ENCODE measurements at regions not wholly inside any gene's neighbourhood (a gene's known extent, or its start where the extent isn't known, plus 50 kb on each side); places are given as distances from the start of the nearest gene placed in this dataset. TPM values are rescaled to one million over a fixed set of nuclear protein-coding genes. Genes with fewer than 3 reads are reported as not detected.

DNA sequence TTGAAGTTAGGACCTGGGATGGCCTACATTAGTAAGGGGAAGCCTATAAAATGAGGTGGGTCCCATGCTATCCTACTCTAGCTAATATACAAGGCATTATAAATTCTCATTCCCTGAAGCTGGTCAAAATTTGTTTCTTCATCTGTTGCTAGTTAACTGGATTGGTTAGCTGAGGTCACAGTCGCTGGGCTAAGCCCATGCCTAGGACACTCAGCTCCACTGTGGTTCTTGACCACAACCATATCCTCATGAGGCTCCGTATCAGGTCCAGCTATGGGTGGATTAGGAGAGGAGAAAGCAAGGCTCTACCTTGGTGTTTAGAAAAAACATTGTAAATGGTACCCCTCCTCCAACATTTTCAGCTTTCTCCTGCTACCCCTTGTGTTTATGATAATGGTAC is 52.8 kb upstream of the RAI14 start:
- no peak overlapping the region for H3K4me3 ChIP-seq (ENCODE audit: insufficient read depth, low read length)
- no peak for DNase-seq (ENCODE audit: insufficient read length, low spot score, missing footprints)
- H3K27ac ChIP-seq (ENCODE audit: low read depth, low read length), result no peak overlapping the region
- H3K4me1 ChIP-seq (ENCODE audit: insufficient read depth, low read length), result peaks cover 18% of the 10 kb centered on the region
- H4K20me1 ChIP-seq (ENCODE audit: insufficient read depth, low read length), result no peaks in the 10 kb centered on the region
- no peaks in the 10 kb centered on the region for H3K36me3 ChIP-seq (ENCODE audit: insufficient read depth, low read length)
- H3K4me2 ChIP-seq (ENCODE audit: insufficient read depth, low read length), result no peak overlapping the region
- H3K27me3 ChIP-seq (ENCODE audit: insufficient read depth, low read length), result no peaks in the 10 kb centered on the region
- H2AFZ ChIP-seq (ENCODE audit: low read length), result peak overlapping the region; percentile 50
- no peak for TF ChIP-seq CTCF (IDR thresholded peaks at IDR 0.05; ENCODE audit: extremely low read depth, low read depth, low read length)
- no peaks in the 10 kb centered on the region for H3K9me3 ChIP-seq (ENCODE audit: low read depth, low read length)
- no peaks in the 10 kb centered on the region for H3K79me2 ChIP-seq (ENCODE audit: insufficient read depth, low read length)

DNA sequence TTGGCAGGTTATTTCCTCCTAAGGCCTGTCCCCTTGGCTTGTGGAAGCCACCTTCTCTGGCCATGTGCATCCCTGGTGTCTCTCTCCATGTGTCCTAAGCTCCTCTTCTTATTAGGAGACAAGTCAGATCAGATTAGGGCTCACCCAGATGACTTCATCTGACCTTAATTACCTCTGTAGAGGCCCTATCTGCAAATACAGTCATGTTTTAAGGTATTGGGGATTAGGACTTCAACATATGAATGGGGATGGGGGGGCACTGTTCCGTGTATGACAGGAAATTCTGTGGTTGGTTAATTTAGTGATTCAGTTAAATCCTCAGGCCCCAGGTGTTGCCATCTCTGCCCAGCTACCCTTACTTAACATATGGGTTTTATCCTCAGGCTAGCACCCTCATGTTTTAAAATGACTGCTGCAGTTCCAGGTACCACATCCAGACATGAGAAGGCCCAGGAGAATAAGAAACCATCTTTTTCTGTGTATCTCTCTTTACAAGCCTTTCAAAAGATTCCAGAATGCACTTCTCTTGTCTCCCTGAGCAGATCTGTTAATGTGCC is 51.9 kb upstream of the RAI14 start:
- Histone ChIP-seq H3K4me2 (ENCODE audit: insufficient read depth, low read length) (no peak overlapping the region), H3K27me3 (ENCODE audit: insufficient read depth, low read length) (no peaks in the 10 kb centered on the region), H3K79me2 (ENCODE audit: insufficient read depth, low read length) (no peaks in the 10 kb centered on the region), H3K9me3 (ENCODE audit: low read depth, low read length) (no peaks in the 10 kb centered on the region), H2AFZ (ENCODE audit: low read length) (no peak overlapping the region), H3K27ac (ENCODE audit: low read depth, low read length) (no peak overlapping the region), H3K36me3 (ENCODE audit: insufficient read depth, low read length) (no peaks in the 10 kb centered on the region), H3K4me3 (ENCODE audit: insufficient read depth, low read length) (no peak overlapping the region), H4K20me1 (ENCODE audit: insufficient read depth, low read length) (no peaks in the 10 kb centered on the region), H3K4me1 (ENCODE audit: insufficient read depth, low read length) (peaks cover 18% of the 10 kb centered on the region)
- no peak for TF ChIP-seq CTCF (IDR thresholded peaks at IDR 0.05; ENCODE audit: extremely low read depth, low read depth, low read length)
- no peak for DNase-seq (ENCODE audit: insufficient read length, low spot score, missing footprints)

- H3K9me3 ChIP-seq (ENCODE audit: low read depth, low read length), result no peaks in the 10 kb centered on the region
- no peaks in the 10 kb centered on the region for H4K20me1 ChIP-seq (ENCODE audit: insufficient read depth, low read length)
- no peaks in the 10 kb centered on the region for H3K27me3 ChIP-seq (ENCODE audit: insufficient read depth, low read length)
- no peak overlapping the region for H3K4me3 ChIP-seq (ENCODE audit: insufficient read depth, low read length)
- H3K27ac ChIP-seq (ENCODE audit: low read depth, low read length), result no peak overlapping the region
- H3K36me3 ChIP-seq (ENCODE audit: insufficient read depth, low read length), result no peaks in the 10 kb centered on the region
- DNase-seq (ENCODE audit: insufficient read length, low spot score, missing footprints), result no peak
- no peak overlapping the region for H3K4me2 ChIP-seq (ENCODE audit: insufficient read depth, low read length)
- H3K79me2 ChIP-seq (ENCODE audit: insufficient read depth, low read length), result no peaks in the 10 kb centered on the region
- H2AFZ ChIP-seq (ENCODE audit: low read length), result no peak overlapping the region
- TF ChIP-seq CTCF (IDR thresholded peaks at IDR 0.05; ENCODE audit: extremely low read depth, low read depth, low read length), result no peak
- peaks cover 34% of the 10 kb centered on the region for H3K4me1 ChIP-seq (ENCODE audit: insufficient read depth, low read length)
These were observed 50.0 kb upstream of the RAI14 start for GRCh38 chr5:34606101-34606500.

Small RNAs in the stretch of these regions (small RNA-seq; reads per million reads assigned to genes)
- gene AC139792.3, result not detected

Data from osteoblast (primary cell).